Heart right ventricle (tissue), 16 donors: ENCODE measurements at regions not wholly inside any gene's neighbourhood (a gene's known extent, or its start where the extent isn't known, plus 50 kb on each side); places are given as distances from the start of the nearest gene placed in this dataset.

Experiments used
- ATAC-seq, 8 donors: fragments of 200-7000 bp; cut with Tn5 transposase; one replicate each; pipeline ENCODE4 v1.9.1; 2020; ENCODE audit warnings: mild to moderate bottlenecking in 8 of 8, moderate library complexity in 8 of 8, moderate number of reproducible peaks in 1 of 8
- DNase-seq, 2 donors: peaks; one replicate each; pipeline ENCODE4 v3.0.0-alpha.2; 2020
- H3K27ac ChIP-seq, 10 donors: fragments of 200-600 bp; sonication (generic) in 2 of 10; one replicate each; pipeline versions ENCODE4 v1.5.0 to v1.8.0; 2020 to 2022; ENCODE audit warnings: mild to moderate bottlenecking in 3 of 10
- H3K27me3 ChIP-seq, 7 donors: fragments of 200-600 bp; one replicate each; pipeline ENCODE4 v1.8.0; 2021 to 2022; ENCODE audit warnings: mild to moderate bottlenecking in 2 of 7
- H3K36me3 ChIP-seq, 9 donors: fragments of 200-600 bp; sonication (generic) in 1 of 9; one replicate each; pipeline versions ENCODE4 v1.5.0 to v1.8.0; 2020 to 2022; ENCODE audit warnings: mild to moderate bottlenecking in 2 of 9
- H3K4me1 ChIP-seq, 9 donors: fragments of 200-600 bp; sonication (generic) in 1 of 9; one replicate each; pipeline versions ENCODE4 v1.5.0 to v1.8.0; 2020 to 2022; ENCODE audit warnings: mild to moderate bottlenecking in 4 of 9
- H3K4me3 ChIP-seq, 10 donors: fragments of 200-600 bp; sonication (generic) in 2 of 10; one replicate each; pipeline versions ENCODE4 v1.5.0 to v1.8.0; 2020 to 2022; ENCODE audit warnings: mild to moderate bottlenecking in 7 of 10, moderate library complexity in 2 of 10
- H3K9me3 ChIP-seq, 11 donors: fragments of 200-600 bp in 10 of 11; sonication (generic) in 2 of 11; one replicate each; pipeline versions ENCODE4 v1.5.0 to v1.8.0; 2013 to 2022; ENCODE audit warnings: mild to moderate bottlenecking in 2 of 11, control low read depth in 1 of 11, moderate library complexity in 1 of 11
- WGBS, 2 donors: extraction: QIAGEN DNeasy Blood & Tissue Kit; methylation state at CpG; one replicate each; pipeline ENCODE4 v1.1.7; 2013; ENCODE audit warnings: inconsistent platforms in 1 of 2; 5-methylcytosine and 5-hydroxymethylcytosine counted together
- intact Hi-C, 10 donors: fragments of 100-400 bp; cut with DNase I; formaldehyde crosslinking; loops; one replicate each; pipeline versions ENCODE4 v1.11.1 to v1.14.2; 2022
- TF ChIP-seq, protein P1 (sequence below), 9 donors: fragments of 200-600 bp; sonication (generic) in 2 of 9; IDR thresholded peaks; one replicate each; pipeline versions ENCODE4 v1.5.0 to v1.8.0; 2021 to 2022; ENCODE audit warnings: antibody characterized with exemption in 9 of 9, mild to moderate bottlenecking in 5 of 9, moderate library complexity in 1 of 9
- donor health status: Arrhythmogenic right ventricular cardiomyopathy.
- donor health status: ischemic (EF 13 %, LVEDD 7.1; RV severe dilation, severe dysfunction).
- donor health status: healthy with polysubstance abuse.
- donor health status: DM: no; HTN: yes; CAD: no.
- donor health status: DM: no; HTN: no; CAD: no.
- donor health status: ischemic (EF 25% LVEDD 6.9; RV normal size, moderate dysfunction).
- donor health status: ischemic (EF 25% LVEDD 5.7; RV mildly dilated, moderate dysfunction).
- donor health status: healthy.
- donor health status: DM: yes; HTN: yes; CAD: no.
- donor health status: Ischemic cardiomyopathy.
- donor health status: ischemic (EF 35%, LVEDD 5.7; RV mildly dilated, moderate dysfunction).
- donor health status: nonischemic (EF 11% LVEDD 7.7; RV severe dilation, severe dysfunction).
- donor health status: DM: yes; HTN: yes; CAD: no.
- donor health status: PGD.
- donor health status: ischemic (EF 29% LVEDD 5.4; RV normal size, mild dysfunction).
- donor health status: nonischemic (EF 23%, LVEDD 6.1; RV moderate dilation, normal function).

GRCh38 chr13:32940601-32941000, 75.6 kb upstream of the KL start:
- H3K27me3 ChIP-seq = no peaks in the 10 kb centered on the region
- TF ChIP-seq, protein P1, sequence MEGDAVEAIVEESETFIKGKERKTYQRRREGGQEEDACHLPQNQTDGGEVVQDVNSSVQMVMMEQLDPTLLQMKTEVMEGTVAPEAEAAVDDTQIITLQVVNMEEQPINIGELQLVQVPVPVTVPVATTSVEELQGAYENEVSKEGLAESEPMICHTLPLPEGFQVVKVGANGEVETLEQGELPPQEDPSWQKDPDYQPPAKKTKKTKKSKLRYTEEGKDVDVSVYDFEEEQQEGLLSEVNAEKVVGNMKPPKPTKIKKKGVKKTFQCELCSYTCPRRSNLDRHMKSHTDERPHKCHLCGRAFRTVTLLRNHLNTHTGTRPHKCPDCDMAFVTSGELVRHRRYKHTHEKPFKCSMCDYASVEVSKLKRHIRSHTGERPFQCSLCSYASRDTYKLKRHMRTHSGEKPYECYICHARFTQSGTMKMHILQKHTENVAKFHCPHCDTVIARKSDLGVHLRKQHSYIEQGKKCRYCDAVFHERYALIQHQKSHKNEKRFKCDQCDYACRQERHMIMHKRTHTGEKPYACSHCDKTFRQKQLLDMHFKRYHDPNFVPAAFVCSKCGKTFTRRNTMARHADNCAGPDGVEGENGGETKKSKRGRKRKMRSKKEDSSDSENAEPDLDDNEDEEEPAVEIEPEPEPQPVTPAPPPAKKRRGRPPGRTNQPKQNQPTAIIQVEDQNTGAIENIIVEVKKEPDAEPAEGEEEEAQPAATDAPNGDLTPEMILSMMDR (IDR thresholded peaks at IDR 0.05) = no peak
- peak; percentile 21 to 46 for DNase-seq
- H3K27ac ChIP-seq = no peak overlapping the region
- H3K36me3 ChIP-seq = no peaks in the 10 kb centered on the region
- peaks cover 0 to 10% (median 3%) of the 10 kb centered on the region in 9 donors for H3K4me1 ChIP-seq
- H3K4me3 ChIP-seq = no peak overlapping the region
- H3K9me3 ChIP-seq = peaks cover 0 to 15% (median 0%) of the 10 kb centered on the region in 11 donors
- intact Hi-C loops = loop anchor here in 1 of 10 donors (10.0 kb wide), 1 partner anchor 64 kb away; no protein-coding TSS in a partner anchor
- WGBS, 2 donors = 25 to 35% methylated on average over 4 of the region's 4 CpGs
- peak; percentile 37 to 76 (median 68) for ATAC-seq

DNA sequence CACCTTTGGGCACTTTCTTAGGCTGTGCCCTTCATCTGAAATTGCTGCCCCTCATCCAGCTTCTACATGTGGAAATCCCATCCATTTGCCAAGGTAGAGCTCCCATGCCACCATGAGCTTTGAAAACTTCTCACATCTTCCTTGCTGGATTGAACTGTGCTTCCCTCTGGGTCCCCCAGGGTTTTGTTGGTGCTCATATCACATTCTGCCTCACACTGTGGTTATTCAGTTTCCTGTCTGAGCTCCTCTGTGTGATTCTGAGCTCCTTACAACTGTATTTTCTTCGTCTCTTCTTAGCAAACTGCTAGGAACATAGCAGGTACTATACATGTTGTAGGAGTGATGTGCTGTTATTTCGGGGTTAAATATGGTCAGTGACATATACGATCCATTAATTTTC, 74.9 kb upstream of the KL start:
- Histone ChIP-seq H3K36me3 (no peaks in the 10 kb centered on the region), H3K4me3 (no peak overlapping the region), H3K4me1 (peaks cover 0 to 10% (median 3%) of the 10 kb centered on the region in 9 donors), H3K27me3 (no peaks in the 10 kb centered on the region), H3K9me3 (peaks cover 0 to 22% (median 0%) of the 10 kb centered on the region in 11 donors), H3K27ac (no peak overlapping the region)
- TF ChIP-seq, protein P1 (IDR thresholded peaks at IDR 0.05) = no peak
- 87 to 89% methylated on average over 3 of the region's 3 CpGs for WGBS, 2 donors
- DNase-seq (no peak), ATAC-seq (no peak)
- intact Hi-C loops = loop anchor here in 1 of 10 donors (10.0 kb wide), 1 partner anchor 63 kb away; no protein-coding TSS in a partner anchor

GRCh38 chr13:32946558-32946957, 69.7 kb upstream of the KL start:
- H3K9me3 ChIP-seq = peaks cover 0 to 9% (median 0%) of the 10 kb centered on the region in 11 donors
- intact Hi-C loops = loop anchor here in 1 of 10 donors (10.0 kb wide), 1 partner anchor 58 kb away; no protein-coding TSS in a partner anchor
- no peak overlapping the region for H3K27ac ChIP-seq
- no peaks in the 10 kb centered on the region for H3K27me3 ChIP-seq
- no peaks in the 10 kb centered on the region for H3K36me3 ChIP-seq
- no peak overlapping the region for H3K4me3 ChIP-seq
- DNase-seq (no peak), ATAC-seq (no peak)
- TF ChIP-seq, protein P1 (IDR thresholded peaks at IDR 0.05) = no peak
- H3K4me1 ChIP-seq = no peaks in the 10 kb centered on the region
- WGBS, 2 donors = 85 to 95% methylated on average over 5 of the region's 5 CpGs

- intact Hi-C loops = loop anchor here in 1 of 10 donors (10.0 kb wide), 1 partner anchor 57 kb away; no protein-coding TSS in a partner anchor
- H3K9me3 ChIP-seq = peaks cover 0 to 9% (median 0%) of the 10 kb centered on the region in 11 donors
- H3K27me3 ChIP-seq = no peaks in the 10 kb centered on the region
- 76 to 81% methylated on average over 8 of the region's 8 CpGs for WGBS, 2 donors
- no peak overlapping the region for H3K27ac ChIP-seq
- no peak overlapping the region for H3K4me3 ChIP-seq
- ATAC-seq = no peak
- H3K36me3 ChIP-seq = no peaks in the 10 kb centered on the region
- no peaks in the 10 kb centered on the region for H3K4me1 ChIP-seq
- DNase-seq = no peak
- TF ChIP-seq, protein P1 (IDR thresholded peaks at IDR 0.05) = no peak
These were observed 68.6 kb upstream of the KL start for GRCh38 chr13:32947411-32948276.
